NCI-H128 (cell line): ENCODE measurements at regions not wholly inside any gene's neighbourhood (a gene's known extent, or its start where the extent isn't known, plus 50 kb on each side); places are given as distances from the start of the nearest gene placed in this dataset.
A peak's percentile ranks its signal among the peaks of the same experiment; 100 is the strongest.

Experiments
- DNase-seq: peaks from one replicate; lab custom pipeline; 2025; ENCODE audit not compliant: unreplicated experiment; lab: John Stamatoyannopoulos, UW

GRCh38 chr1:118739501-118739900 lies 248.6 kb downstream of the TBX15 start:
- no peak for DNase-seq

GRCh38 chr1:118736322-118736721 lies 251.8 kb downstream of the TBX15 start:
- no peak for DNase-seq

- no peak for DNase-seq
These were observed 270.2 kb downstream of the TBX15 start for GRCh38 chr1:118717893-118718292.

GRCh38 chr1:118716775-118717174 lies 271.4 kb downstream of the TBX15 start:
- DNase-seq: no peak

- DNase-seq: no peak
These were observed 276.8 kb downstream of the TBX15 start for GRCh38 chr1:118711356-118711755.

- DNase-seq: no peak
These were observed 289.2 kb downstream of the TBX15 start for GRCh38 chr1:118698911-118699310.

GRCh38 chr1:118692143-118692542 lies 296.0 kb downstream of the TBX15 start:
- DNase-seq: no peak

GRCh38 chr1:118688891-118689290 lies 299.3 kb downstream of the TBX15 start:
- no peak for DNase-seq

GRCh38 chr1:118661769-118662320 lies 326.3 kb downstream of the TBX15 start:
- DNase-seq: no peak

GRCh38 chr1:118660769-118661168 lies 327.4 kb downstream of the TBX15 start:
- no peak for DNase-seq

GRCh38 chr1:118659646-118660045 lies 328.5 kb downstream of the TBX15 start:
- DNase-seq: no peak

- no peak for DNase-seq
These were observed 337.9 kb downstream of the TBX15 start for GRCh38 chr1:118650107-118650807.

GRCh38 chr1:118649369-118650106 lies 338.6 kb downstream of the TBX15 start:
- DNase-seq: no peak

- DNase-seq: no peak
These were observed 352.1 kb downstream of the TBX15 start for GRCh38 chr1:118636004-118636403.

- DNase-seq: no peak
These were observed 360.7 kb downstream of the TBX15 start for GRCh38 chr1:118627435-118627834.

- DNase-seq: no peak
These were observed 366.3 kb downstream of the TBX15 start for GRCh38 chr1:118621839-118622238.

- no peak for DNase-seq
These were observed 369.4 kb downstream of the TBX15 start for GRCh38 chr1:118618618-118619340.

- no peak for DNase-seq
These were observed 370.2 kb downstream of the TBX15 start for GRCh38 chr1:118617916-118618315.

- DNase-seq: no peak
These were observed 373.1 kb downstream of the TBX15 start for GRCh38 chr1:118615066-118615465.

GRCh38 chr1:118589238-118589846 lies 398.8 kb downstream of the TBX15 start:
- DNase-seq: peak; percentile 5

GRCh38 chr1:118588566-118588965 lies 399.6 kb downstream of the TBX15 start:
- no peak for DNase-seq
